HG02678 (cell line): ENCODE measurements at regions not wholly inside any gene's neighbourhood (a gene's known extent, or its start where the extent isn't known, plus 50 kb on each side); places are given as distances from the start of the nearest gene placed in this dataset.
"Not testable (repeated sequence)": the region's sequence is repeated elsewhere in the genome, so short reads cannot be mapped to it uniquely, and the experiment has no call there.

ENCODE experiments used
- ATAC-seq: cut with Tn5 transposase; IDR thresholded peaks from one replicate; pipeline ENCODE4 v1.9.1; 2021; ENCODE audit warnings: mild to moderate bottlenecking, moderate library complexity; ENCODE audit not compliant: unreplicated experiment

DNA sequence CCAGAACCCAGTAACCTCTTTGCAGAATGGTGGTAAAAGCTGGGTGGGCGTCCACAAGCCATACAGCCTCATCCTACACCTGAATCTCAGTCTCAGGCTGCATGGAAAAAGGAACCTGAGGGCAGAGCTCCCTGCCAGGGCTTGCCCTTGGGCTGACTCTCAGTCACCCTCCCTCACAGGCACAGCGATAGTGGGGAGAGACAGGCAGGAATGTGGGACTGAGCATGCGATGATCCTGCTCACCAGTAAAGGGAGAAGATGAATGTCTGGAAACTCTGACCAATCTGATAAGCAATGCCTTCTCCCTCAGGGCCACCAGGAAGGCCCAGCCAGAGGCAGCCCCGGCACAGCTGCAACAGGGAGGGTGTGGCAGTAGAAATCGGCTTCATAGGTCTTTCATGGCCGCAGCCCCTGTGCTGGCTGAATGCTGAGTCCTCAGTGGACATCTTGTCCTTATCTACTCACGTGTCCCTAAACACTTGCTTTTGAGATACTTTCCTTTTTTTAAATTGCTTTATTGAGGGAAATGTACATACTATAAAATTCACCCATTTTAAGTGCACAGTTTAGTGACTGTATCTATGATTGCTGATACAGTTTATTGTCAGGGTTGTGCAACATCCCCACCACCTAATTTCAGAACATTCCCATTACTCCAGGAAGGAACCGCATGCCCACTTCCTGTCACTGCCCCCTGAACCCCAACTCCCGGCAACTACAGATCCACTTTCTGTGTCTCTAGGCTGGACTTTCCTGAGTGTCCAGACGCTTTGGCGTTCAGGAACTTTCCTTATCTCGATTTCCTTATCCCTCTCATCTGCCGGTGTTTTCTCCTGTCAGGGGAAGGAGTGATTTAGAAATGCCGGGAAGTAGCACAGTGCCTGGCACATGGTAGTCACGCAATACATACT, 258.1 kb downstream of the PCNX1 start:
- ATAC-seq = no peak

DNA sequence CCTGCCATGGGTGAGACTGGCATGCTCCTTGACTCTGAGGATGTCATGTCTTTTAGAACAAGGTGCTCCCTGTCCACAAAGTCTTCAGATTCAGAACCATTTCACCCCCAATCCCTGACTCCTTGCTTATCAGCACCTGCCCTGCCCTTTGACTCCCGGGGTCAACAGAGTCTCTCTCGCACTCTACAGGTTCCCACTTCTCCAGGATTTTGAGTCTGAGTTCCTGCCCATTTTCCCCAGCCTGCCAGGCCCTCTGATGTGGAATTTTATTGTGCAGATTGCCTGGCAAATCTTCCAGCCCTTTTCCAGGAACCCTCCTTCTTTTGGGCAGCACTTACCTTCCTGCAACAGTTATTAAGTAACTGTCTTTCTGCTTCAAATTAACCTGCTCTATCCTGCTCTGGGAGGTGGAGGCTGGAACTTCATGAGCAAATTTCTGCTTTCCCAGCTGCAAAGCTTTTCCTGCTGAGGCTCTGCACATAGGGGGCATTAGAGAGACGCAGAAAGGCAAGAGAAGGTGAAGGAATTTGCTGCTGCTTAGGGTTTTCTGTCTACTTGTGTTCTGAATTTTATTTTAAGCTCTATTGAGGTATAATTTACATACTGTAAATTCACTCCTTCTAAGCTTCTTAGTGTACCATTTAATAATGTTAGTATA, 259.1 kb downstream of the PCNX1 start:
- ATAC-seq = no peak

DNA sequence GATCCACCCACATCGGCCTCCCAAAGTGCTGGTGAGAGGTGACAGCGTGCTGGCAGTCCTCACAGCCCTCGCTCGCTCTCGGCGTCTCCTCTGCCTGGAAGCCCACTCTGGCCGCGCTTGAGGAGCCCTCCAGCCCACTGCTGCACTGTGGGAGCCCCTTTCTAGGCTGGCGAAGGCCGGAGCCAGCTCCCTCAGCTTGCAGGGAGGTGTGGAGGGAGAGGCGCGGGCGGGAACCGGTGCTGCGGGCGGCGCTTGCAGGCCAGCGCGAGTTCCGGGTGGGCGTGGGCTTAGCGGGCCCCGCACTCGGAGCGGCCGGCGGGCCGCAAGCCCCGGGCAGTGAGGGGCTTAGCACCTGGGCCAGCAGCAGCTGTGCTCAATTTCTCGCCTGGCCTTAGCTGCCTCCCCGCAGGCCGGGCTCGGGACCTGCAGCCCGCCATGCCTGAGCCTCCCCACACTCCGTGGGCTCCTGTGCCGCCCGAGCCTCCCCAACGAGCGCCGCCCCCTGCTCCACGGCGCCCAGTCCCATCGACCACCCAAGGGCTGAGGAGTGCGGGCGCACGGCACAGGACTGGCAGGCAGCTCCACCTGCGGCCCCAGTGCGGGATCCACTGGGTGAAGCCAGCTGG, 260.2 kb downstream of the PCNX1 start:
- not testable (repeated sequence) for ATAC-seq

DNA sequence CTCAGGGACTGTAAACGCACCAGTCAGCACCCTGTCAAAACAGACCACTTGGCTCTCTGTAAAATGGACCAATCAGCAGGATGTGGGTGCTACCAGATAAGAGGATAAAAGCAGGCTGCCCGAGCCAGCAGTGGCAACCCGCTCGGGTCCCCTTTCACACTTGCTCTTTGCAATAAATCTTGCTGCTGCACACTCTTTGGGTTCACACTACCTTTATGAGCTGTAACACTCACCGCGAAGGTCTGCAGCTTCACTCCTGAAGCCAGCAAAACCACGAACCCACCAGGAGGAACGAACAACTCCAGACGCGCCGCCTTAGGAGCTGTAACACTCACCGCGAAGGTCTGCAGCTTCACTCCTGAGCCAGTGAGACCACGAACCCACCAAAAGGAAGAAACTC, 260.9 kb downstream of the PCNX1 start:
- not testable (repeated sequence) for ATAC-seq

DNA sequence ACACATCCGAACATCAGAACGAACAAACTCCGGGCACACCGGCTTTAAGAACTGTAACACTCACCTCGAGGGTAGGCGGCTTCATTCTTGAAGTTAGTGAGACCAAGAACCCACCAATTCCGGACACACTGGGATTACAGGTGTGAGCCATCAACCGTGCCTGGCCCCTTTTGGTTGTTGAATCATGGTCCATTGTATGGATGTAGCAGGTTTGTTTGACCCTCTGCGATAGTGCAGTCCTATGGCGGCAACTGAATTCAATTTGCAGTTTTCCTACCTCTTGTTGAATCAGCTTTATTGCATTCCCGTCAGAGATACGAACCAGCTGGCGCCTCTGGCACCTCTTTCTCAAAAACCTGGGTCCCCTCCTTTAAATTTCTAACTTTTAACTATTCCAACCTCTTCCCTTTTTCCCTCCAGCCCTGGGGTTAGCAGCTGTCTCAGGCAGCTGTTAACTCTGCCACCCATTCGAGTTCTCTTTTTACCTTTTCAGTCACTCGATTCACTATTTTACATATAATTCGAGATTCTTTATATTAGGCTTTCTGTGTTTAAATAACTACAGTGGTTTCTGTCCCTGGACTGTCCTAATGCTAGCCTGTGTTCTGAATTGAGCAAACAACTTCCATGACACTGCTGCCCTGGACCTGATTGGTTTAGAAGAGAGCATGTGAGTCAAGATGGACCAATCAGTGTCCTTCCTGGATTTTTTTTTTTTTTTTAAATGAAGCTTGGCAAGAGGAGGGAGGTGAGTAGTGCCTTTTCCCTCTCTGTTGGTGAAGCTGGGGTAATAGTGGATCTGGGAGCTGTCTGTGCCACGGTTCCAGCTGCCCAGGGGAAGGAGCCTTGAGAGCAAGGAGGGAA, 261.5 kb downstream of the PCNX1 start:
- no peak for ATAC-seq

DNA sequence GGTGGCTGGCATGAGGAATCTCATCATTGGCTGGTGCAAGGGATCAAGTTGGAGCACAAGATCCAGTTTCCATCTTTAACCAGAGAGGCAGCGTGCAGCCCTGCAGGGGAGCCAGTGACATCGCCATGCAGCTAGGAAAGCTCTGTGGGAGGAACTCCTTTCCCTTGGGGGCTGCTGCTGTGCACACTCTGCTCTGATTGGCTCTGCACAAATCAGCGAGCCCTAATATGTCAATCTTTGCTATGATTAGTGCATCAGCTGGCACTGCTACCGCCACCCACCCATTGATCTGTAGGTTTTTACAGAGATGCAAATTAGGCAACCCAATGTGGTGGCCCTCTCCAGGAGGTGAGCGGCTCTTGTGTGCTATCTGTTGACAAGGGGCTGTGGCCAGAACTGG, 262.6 kb downstream of the PCNX1 start:
- ATAC-seq = no peak

DNA sequence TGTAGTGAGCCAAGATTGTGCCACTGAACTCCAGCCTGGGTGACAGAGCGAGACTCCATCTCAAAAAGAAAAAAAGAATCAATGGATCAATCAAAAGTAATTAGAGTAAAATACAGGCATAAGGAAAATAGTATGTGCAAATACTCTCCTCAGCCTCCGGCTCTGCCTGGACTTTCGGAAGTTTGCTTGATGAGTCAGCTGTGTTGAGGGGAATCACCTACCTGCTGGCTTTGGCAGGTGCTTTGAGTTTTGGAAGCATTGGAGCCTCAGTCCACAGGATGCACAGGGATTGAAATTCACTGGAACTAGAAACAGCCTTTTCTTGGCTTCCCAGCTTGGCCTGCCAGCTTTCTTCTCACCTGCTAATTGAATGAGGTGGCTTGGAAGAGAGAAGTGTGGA, 268.2 kb downstream of the PCNX1 start:
- no peak for ATAC-seq

DNA sequence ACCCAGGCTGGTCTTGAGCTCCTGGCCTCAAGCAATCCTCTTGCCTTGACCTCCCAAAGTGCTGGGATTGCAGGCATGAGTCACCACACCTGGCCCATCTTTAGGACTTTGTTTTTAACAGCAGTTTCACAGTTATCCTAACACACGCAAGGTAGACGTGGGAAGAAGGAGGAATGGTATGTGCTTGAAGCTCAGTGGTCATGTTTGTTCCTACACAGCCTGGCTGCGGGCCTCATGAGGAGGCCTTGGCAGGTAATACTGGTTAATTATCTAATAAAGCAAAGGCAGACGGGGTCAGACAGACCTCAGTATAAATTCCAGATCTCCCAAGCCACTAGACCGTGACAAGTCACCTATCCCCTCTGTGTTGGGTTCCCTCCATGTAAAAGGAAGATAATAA, 271.8 kb downstream of the PCNX1 start:
- ATAC-seq = no peak

DNA sequence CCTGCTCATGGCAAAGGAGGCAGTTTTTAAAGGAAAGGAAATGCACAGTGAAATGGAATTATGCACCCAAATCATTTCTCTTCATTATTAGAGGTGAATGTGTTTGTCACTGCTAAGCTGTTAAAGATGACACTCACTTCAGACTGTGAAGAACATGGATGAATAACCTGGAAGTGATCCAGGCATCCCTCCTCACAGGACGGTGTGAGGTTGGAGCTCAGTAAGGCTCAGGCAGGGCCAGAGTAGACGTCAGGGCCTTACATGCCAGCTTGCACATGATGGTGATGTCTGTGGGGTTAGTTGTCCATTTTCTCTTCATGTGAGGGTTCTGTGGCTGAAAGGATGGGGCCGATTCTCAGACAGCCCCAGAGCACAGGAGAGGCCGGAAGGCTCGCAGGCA, 273.1 kb downstream of the PCNX1 start:
- ATAC-seq = no peak

DNA sequence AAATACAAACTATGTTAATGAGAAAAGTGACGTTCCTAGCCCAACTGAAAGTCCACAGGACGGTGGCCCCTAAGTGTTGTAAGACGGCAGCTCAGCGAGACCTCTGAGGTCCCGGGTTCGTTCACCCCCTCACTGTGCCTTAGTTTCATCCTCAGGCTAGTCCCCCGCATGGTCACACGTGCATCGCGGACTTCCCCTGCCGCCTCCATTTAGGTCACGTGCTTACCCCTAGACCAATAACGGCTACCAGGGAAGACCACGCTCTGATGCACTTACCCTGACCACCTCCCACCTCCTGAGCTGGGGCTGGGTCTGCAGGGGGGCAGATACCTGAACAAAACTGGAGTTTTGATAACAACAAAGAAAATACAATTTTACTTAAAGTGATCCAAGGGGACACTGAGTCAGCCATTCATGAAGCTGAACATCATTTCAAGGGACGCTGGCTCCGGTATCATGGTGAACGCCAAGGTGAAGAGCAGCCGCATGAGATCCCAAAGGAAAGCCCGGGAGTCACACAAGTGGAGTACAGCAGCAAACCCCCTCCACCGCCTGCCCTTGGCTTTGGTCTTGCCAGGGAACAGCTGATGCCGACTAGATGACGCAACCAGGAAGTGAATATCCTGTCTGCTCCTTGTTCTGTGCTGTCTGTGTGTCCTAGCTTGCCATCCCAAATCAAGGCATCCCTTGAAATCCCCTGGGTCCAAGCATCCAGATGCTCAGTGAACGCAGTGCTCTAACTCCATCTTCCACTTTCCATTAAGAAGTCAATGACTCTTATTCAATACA, 274.1 kb downstream of the PCNX1 start:
- ATAC-seq = no peak

DNA sequence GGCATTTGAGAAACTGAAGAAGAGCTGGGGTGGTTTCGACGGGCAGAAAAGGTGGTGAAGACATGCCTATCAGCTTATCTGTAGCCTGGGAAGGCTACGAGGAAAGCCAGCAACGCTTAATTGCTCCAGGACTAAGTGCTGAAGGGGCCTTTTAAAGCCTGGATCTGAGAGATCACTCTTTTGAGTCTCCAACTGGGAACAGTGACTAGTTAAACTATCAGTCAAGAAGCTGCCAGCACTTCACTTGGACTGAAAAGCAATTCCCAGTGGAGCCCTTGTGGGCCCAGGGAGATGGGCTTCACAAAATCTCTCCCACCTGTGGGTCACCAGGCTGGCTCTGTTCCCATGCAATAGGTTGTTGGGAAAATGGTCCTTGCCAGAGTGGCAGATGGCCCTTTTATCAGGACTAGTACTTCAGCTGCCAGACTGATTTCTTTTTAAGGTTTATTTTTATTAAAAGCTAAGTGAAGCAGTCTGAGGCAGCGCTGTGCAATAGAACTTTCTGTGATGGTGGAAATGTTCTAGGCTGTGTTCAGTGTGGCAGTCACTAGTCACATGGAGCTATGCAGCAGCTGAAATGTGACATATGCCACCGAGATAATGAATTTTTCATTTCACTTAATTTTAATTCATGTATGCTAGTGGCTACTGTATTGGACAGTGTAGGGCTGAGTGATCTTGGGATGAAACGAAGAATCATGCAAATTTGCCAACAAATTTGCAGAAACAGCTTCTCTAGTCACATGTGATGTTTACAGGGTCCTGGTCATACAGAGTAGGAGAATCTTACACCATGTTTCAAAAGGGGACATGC, 276.8 kb downstream of the PCNX1 start:
- ATAC-seq = no peak

DNA sequence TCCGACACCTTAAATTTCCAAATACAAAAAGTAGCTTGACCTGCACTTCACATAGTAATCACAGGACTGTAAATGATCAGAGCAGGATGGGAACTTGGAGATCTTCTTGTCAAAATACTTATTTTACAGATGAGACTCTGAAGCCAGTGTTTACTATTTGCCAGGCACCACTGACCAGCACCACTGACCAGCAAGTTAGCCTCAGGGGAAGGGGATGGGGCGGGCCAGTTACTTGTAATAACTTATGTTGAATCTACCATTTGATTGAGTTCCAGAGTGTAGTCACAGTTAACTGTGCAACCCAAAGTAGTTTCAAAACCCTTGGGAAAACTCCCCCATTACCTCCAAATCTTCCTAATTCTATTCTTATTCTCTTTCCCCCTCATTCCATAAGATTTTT, 278.4 kb downstream of the PCNX1 start:
- ATAC-seq = no peak

DNA sequence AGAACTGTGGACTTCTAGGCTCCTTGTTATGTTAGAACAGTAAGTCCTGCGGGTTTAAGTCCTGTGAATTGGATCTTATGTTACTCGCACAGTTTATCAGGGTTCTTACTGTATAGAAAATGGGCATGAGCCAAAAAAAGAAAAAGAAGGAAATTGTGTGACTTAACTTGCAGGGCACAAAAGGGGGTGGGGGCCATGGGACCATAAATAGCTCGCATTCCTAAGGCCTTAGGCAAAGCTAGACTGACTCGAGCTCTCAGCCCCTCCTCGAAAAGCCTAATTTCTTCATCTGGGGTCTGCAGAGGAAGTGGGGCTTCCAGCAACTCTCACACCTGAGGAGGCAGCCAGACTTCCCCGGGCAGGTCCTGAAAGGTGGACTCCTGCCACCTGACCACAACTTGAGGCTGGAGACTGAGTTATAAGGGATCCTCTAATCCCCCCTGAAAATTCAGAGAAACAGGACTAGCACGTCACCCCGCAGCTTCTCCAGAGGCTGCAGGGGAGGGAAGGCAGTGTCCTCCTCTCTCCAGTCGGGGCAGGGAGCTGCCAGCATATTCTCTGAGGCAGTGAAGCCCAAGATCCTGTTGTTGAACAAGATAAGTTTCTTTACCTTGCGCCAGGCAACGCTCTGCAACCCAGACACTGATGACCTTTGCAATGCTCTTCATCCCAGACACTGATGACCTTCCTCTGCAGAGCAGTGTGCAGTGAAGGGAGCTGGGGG, 280.5 kb downstream of the PCNX1 start:
- ATAC-seq = no peak

DNA sequence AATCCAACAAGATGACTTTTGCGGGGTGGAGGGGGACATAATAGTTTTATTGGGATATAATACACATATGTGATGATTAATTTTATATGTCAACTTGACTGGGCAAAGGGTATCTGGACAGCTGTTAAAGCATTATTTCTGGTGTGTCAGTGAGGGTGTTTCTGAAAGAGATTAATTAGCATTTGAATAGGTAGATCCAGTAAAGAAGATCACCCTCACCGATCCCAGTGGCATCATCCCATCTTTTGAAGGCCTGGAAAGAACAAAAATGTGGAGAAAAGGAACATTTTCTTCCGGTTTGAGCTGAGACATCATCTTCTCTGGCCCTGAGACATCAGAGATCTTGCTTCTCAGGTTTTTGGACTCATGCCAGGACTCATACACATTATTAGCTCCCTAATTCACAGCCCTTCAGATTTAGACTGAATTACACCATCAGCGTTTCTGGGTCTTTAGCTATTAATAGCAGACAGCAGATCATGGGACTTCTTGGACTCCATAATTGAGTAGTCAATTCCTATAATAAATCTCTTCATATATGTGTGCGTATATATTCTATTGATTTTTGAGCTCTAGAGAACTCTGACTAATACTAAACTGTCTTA, 283.6 kb downstream of the PCNX1 start:
- no peak for ATAC-seq

DNA sequence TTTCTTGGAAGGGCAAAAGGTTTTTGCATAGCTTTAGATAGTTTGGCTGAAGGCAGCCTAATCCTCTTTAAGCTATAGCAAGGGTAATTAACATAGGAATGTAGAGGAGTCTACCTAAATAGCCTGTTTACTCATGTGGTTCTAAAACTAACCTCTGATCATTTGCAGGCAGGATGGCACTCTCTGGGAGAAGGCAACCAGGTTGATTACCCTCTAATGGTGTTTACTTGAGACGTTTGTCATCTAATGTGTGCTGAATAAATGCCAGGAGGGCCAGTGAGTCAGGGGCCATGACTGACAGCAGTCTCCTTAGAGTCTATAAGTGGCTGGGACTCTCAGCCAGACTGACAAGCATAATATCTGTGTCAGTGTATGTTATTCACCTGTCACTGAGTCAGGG, 286.4 kb downstream of the PCNX1 start:
- ATAC-seq = no peak

DNA sequence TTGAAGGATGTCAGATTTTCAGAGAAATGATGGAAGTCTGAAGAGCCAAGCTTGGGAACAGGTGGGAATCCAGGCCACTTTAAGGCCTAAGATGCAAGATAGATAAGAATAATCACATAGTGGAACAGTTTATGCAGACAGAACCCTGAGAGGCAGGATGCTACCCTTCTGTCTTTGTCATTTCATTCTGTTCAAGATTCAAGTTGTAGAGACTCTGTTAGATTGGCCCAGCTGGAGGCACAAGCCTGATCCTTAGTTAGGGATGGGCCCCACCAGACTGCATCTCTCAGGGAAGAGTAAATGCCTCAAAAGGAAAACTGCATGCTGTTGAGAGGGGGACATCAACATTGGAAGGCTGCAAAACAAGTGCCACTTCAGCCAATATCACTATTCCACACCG, 287.0 kb downstream of the PCNX1 start:
- no peak for ATAC-seq

DNA sequence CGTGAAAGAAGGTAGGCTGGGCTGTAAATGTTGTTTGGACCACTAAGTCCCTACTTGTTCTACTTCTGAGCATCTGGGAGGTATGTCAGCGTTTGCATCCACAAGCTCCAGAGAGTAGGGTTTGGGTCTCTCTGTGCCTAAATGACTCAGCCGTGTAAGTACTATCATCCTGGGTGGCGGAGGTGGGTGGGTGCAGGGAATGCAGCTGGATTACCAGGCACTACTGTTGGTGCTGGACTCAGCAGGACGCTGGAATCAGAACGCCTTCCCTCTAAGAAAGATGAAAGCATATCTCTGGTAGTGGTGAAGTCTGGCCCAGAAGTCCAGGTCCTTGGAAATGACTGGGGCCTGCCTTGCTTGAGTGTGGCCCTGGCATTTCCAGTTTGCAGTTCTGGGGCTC, 289.7 kb downstream of the PCNX1 start:
- no peak for ATAC-seq

DNA sequence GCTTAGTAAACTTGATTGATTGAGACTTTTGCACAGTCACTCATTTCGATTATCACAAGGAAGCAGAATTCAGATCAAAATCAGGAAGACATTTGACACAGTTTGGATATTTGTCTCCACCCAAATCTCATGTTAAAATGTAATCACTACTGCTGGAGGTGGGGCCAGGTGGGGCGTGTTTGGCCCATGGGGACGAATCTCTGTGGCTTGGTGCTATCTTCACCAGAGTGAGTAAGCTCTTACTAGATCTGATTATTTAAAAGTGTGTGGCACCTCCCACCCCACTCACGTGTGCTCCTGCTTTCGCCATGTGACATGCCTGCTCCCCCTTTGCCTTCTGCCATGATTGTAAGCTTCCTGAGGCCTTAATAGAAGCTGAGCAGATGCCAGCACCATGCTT, 291.4 kb downstream of the PCNX1 start:
- no peak for ATAC-seq
